IMR-90 (cell line): ENCODE measurements at regions not wholly inside any gene's neighbourhood (a gene's known extent, or its start where the extent isn't known, plus 50 kb on each side); places are given as distances from the start of the nearest gene placed in this dataset.

Source experiments
- ATAC-seq: fragments of 200-7000 bp; cut with Tn5 transposase; 2 replicates; pipeline ENCODE4 v1.9.1; 2020; ENCODE audit warnings: low read depth, mild to moderate bottlenecking, moderate library complexity
- BruUV-seq: library from RNA; stranded (reverse); fragments of 400-500 nt; replicated peaks from 2 replicates; lab custom pipeline; 2021; lab: Mats Ljungman, UMichigan
- CTCF ChIA-PET: fragments of 300-600 bp; formaldehyde crosslinking; extraction: SDS; loops from one replicate; lab custom pipeline; 2021; ENCODE audit warnings: antibody characterized with exemption; lab: Yijun Ruan, JAX
- POLR2A ChIA-PET: fragments of 300-600 bp; sonication (Branson Sonifier 250); formaldehyde crosslinking; loops from one replicate; lab custom pipeline; 2022; ENCODE audit warnings: antibody characterized with exemption; ENCODE audit not compliant: unreplicated experiment; lab: Charles Lee
- DNase-seq: peaks from one replicate; pipeline ENCODE4 v3.0.0; 2013
- H2AFZ ChIP-seq: replicated peaks from 2 replicates; pipeline ENCODE3; 2013; ENCODE audit warnings: low read length, mild to moderate bottlenecking; ENCODE audit not compliant: poor library complexity
- H2AK5ac ChIP-seq: 2 replicates; pipeline ENCODE4 v1.6.1; 2013; ENCODE audit warnings: low read depth, low read length, inconsistent platforms
- H2AK9ac ChIP-seq: replicated peaks from 2 replicates; pipeline ENCODE3; 2013; ENCODE audit warnings: mild to moderate bottlenecking, low read depth, low read length, moderate library complexity; ENCODE audit not compliant: poor library complexity
- H2BK120ac ChIP-seq: 2 replicates; pipeline ENCODE4 v1.6.1; 2013; ENCODE audit warnings: low read depth, low read length, inconsistent platforms
- H2BK15ac ChIP-seq: 3 replicates; pipeline ENCODE4 v1.6.1; 2013; ENCODE audit warnings: low read depth, low read length, inconsistent platforms
- H2BK20ac ChIP-seq: 2 replicates; pipeline ENCODE4 v1.6.1; 2013; ENCODE audit warnings: low read depth, mild to moderate bottlenecking, inconsistent platforms, low read length, moderate library complexity
- H2BK5ac ChIP-seq: 2 replicates; pipeline ENCODE4 v1.6.1; 2013; ENCODE audit warnings: mild to moderate bottlenecking, low read depth, low read length, inconsistent platforms; ENCODE audit not compliant: poor library complexity, severe bottlenecking
- H3K14ac ChIP-seq: replicated peaks from 2 replicates; pipeline ENCODE4 v1.6.1; 2013; ENCODE audit warnings: low read depth, low read length, inconsistent platforms
- H3K18ac ChIP-seq: 2 replicates; pipeline ENCODE4 v1.6.1; 2013; ENCODE audit warnings: low read depth, low read length, control low read depth
- H3K23ac ChIP-seq: 2 replicates; pipeline ENCODE4 v1.6.1; 2013; ENCODE audit warnings: low read depth, low read length, inconsistent platforms
- H3K27ac ChIP-seq: 2 replicates; pipeline ENCODE4 v1.5.1; 2013; ENCODE audit warnings: mild to moderate bottlenecking, control low read depth, low read length; ENCODE audit not compliant: insufficient read depth
- H3K27me3 ChIP-seq: 2 replicates; pipeline ENCODE4 v1.6.1; 2013; ENCODE audit warnings: low read length; ENCODE audit not compliant: control insufficient read depth, insufficient read depth
- H3K36me3 ChIP-seq: 2 replicates; pipeline ENCODE4 v1.6.1; 2013; ENCODE audit warnings: low read length, mixed read lengths; ENCODE audit not compliant: control insufficient read depth, insufficient read depth
- H3K4ac ChIP-seq: 2 replicates; pipeline ENCODE4 v1.6.1; 2013; ENCODE audit warnings: low read depth, low read length, inconsistent platforms
- H3K4me1 ChIP-seq: 2 replicates; pipeline ENCODE4 v1.6.1; 2013; ENCODE audit warnings: low read length, mixed read lengths; ENCODE audit not compliant: control insufficient read depth, insufficient read depth
- H3K4me2 ChIP-seq: 2 replicates; pipeline ENCODE4 v1.6.1; 2013; ENCODE audit warnings: low read depth, mild to moderate bottlenecking, control low read depth, low read length, moderate library complexity
- H3K4me3 ChIP-seq: 2 replicates; pipeline ENCODE4 v1.5.1; 2013; ENCODE audit warnings: low read depth, mild to moderate bottlenecking, control low read depth, low read length, moderate library complexity; ENCODE audit not compliant: insufficient read depth
- H3K56ac ChIP-seq: 2 replicates; pipeline ENCODE4 v1.6.1; 2013; ENCODE audit warnings: low read length, inconsistent platforms; ENCODE audit not compliant: insufficient read depth; ENCODE audit errors: extremely low read depth
- H3K79me1 ChIP-seq, 2 experiments: 2 replicates each; pipeline ENCODE4 v1.6.1; 2013; ENCODE audit warnings: low read length in 2 of 2, inconsistent platforms in 1 of 2, low read depth in 1 of 2
- H3K9ac ChIP-seq: 2 replicates; pipeline ENCODE4 v1.6.1; 2013; ENCODE audit warnings: low read depth, low read length, control low read depth
- H3K9me1 ChIP-seq: 2 replicates; pipeline ENCODE4 v1.6.1; 2013; ENCODE audit warnings: low read length, inconsistent platforms; ENCODE audit not compliant: insufficient read depth
- H3K9me3 ChIP-seq: 2 replicates; pipeline ENCODE4 v1.6.1; 2013; ENCODE audit warnings: low read length; ENCODE audit not compliant: control insufficient read depth, insufficient read depth
- H4K20me1 ChIP-seq: 2 replicates; pipeline ENCODE4 v1.6.1; 2013; ENCODE audit warnings: low read length, inconsistent platforms; ENCODE audit not compliant: insufficient read depth
- H4K5ac ChIP-seq: 2 replicates; pipeline ENCODE4 v1.6.1; 2013; ENCODE audit warnings: mild to moderate bottlenecking, low read depth, low read length, control low read depth
- H4K8ac ChIP-seq, 2 experiments: 2 replicates each; pipeline ENCODE4 v1.6.1; 2013; ENCODE audit warnings: low read depth in 2 of 2, low read length in 2 of 2, control low read depth in 1 of 2, inconsistent platforms in 1 of 2
- H4K91ac ChIP-seq: 2 replicates; pipeline ENCODE4 v1.6.1; 2013; ENCODE audit warnings: low read depth, low read length, inconsistent platforms; ENCODE audit not compliant: insufficient read depth
- BHLHE40 ChIP-seq: fragments of 150-350 bp; IDR thresholded peaks from 2 replicates; pipeline ENCODE4 v1.6.1; 2016; ENCODE audit warnings: mild to moderate bottlenecking, low read depth, low read length
- CHD1 ChIP-seq: IDR thresholded peaks from 2 replicates; pipeline ENCODE4 v1.6.1; 2012; ENCODE audit warnings: low read depth, low read length, improper control_type of control experiment
- CTCF ChIP-seq: conservative IDR thresholded peaks from 2 replicates; pipeline ENCODE4 v1.5.1; 2012; ENCODE audit warnings: mild to moderate bottlenecking, low read depth, low read length, improper control_type of control experiment
- FOS ChIP-seq: fragments of 150-350 bp; IDR thresholded peaks from 2 replicates; pipeline ENCODE4 v1.6.1; 2016; ENCODE audit warnings: low read depth, low read length
- MAZ ChIP-seq: IDR thresholded peaks from 2 replicates; pipeline ENCODE4 v1.6.1; 2012; ENCODE audit warnings: low read depth, mild to moderate bottlenecking, low read length, improper control_type of control experiment, moderate library complexity, borderline replicate concordance
- NFE2L2 ChIP-seq: fragments of 150-350 bp; IDR thresholded peaks from 2 replicates; pipeline ENCODE4 v1.6.1; 2016; ENCODE audit warnings: low read depth, mild to moderate bottlenecking, low read length
- POLR2A ChIP-seq: IDR thresholded peaks from 2 replicates; pipeline ENCODE4 v1.6.1; 2012; ENCODE audit warnings: mild to moderate bottlenecking, low read depth, low read length
- RAD21 ChIP-seq: IDR thresholded peaks from 2 replicates; pipeline ENCODE4 v1.6.1; 2012; ENCODE audit warnings: low read length, improper control_type of control experiment
- WGBS, 2 experiments: methylation state at CpG; one replicate each; pipeline versions ENCODE4 v1.1.5 to v1.1.7; 2013; ENCODE audit warnings: missing lambda C conversion rate in 2 of 2; ENCODE audit not compliant: insufficient read length in 1 of 2; ENCODE audit errors: extremely low coverage in 2 of 2; 5-methylcytosine and 5-hydroxymethylcytosine counted together
- dilution Hi-C: fragments of 300-500 bp; cut with HindIII; formaldehyde crosslinking; loops from one replicate; pipeline ENCODE4 v1.14.3; 2018; ENCODE audit warnings: low sequenced_read_pairs; ENCODE audit not compliant: unreplicated experiment
- in situ Hi-C: fragments of 300-500 bp; cut with MboI; formaldehyde crosslinking; loops from 3 replicates; pipeline ENCODE4 v1.14.3; 2019; ENCODE audit warnings: low sequenced_read_pairs, inconsistent platforms, mixed read lengths
- intact Hi-C: fragments of 100-400 bp; cut with micrococcal nuclease; formaldehyde crosslinking; loops from 2 replicates; pipeline ENCODE4 v1.10.0; 2022

- H3K27ac ChIP-seq: no peak overlapping the region
- H3K9ac ChIP-seq: no peak overlapping the region
- H4K8ac ChIP-seq: no peak overlapping the region
- no CpG with 5 or more reads among the region's 3 CpGs for WGBS, 2 experiments
- no peak for TF ChIP-seq BHLHE40
- no peak for TF ChIP-seq CHD1
- TF ChIP-seq MAZ: no peak
- no peak for TF ChIP-seq RAD21
- TF ChIP-seq FOS: no peak
- TF ChIP-seq NFE2L2: no peak
- no peak for TF ChIP-seq POLR2A
- TF ChIP-seq CTCF: no peak
- H2BK15ac ChIP-seq: no peak overlapping the region
- no peak overlapping the region for H3K56ac ChIP-seq
- POLR2A ChIA-PET: no interaction called here
- H3K4me3 ChIP-seq: no peak overlapping the region
- in situ Hi-C loops (loop anchor here (10.0 kb wide), 2 partner anchors 250 to 280 kb away; no protein-coding TSS in a partner anchor), intact Hi-C loops (loop anchor here (2.0 to 10.0 kb wide), 4 partner anchors 250 to 750 kb away; no protein-coding TSS in a partner anchor), dilution Hi-C loops (no loop called here)
- no TSS peak for BruUV-seq
- H4K20me1 ChIP-seq: peaks cover 2% of the 10 kb centered on the region; the same call in 1 of the 2 replicates
- H2AK5ac ChIP-seq: no peak overlapping the region
- H2AK9ac ChIP-seq: no peak overlapping the region
- DNase-seq (peak; percentile 14), ATAC-seq (no peak)
- CTCF ChIA-PET: no interaction called here
- H3K9me3 ChIP-seq: no peaks in the 10 kb centered on the region
- no peak overlapping the region for H3K14ac ChIP-seq
- H3K4me1 ChIP-seq: peaks cover 8% of the 10 kb centered on the region
- no peak overlapping the region for H3K23ac ChIP-seq
- no peak overlapping the region for H2AFZ ChIP-seq
- no peak overlapping the region for H4K5ac ChIP-seq
- no peak overlapping the region for H2BK5ac ChIP-seq
- no peak overlapping the region for H2BK20ac ChIP-seq
- H2BK120ac ChIP-seq: no peak overlapping the region
- H4K91ac ChIP-seq: no peak overlapping the region
- H3K36me3 ChIP-seq: no peaks in the 10 kb centered on the region
- H3K9me1 ChIP-seq: peaks cover 3% of the 10 kb centered on the region; the same call in 1 of the 2 replicates
- no peak overlapping the region for H3K18ac ChIP-seq
- H3K79me1 ChIP-seq: 0 out of 4 replicates have a peak, but pooled peaks cover 0 to 5% of the 10 kb centered on the region in 2 experiments
- H3K27me3 ChIP-seq: no peaks in the 10 kb centered on the region
- no peak overlapping the region for H3K4me2 ChIP-seq
- H3K4ac ChIP-seq: no peak overlapping the region
Observed at GRCh38 chr6:2355150-2355549, 109.7 kb upstream of the GMDS start.
